MM.1S (cell line): ENCODE measurements at regions not wholly inside any gene's neighbourhood (a gene's known extent, or its start where the extent isn't known, plus 50 kb on each side); places are given as distances from the start of the nearest gene placed in this dataset.

ENCODE experiments used
- DNase-seq: peaks from one replicate; pipeline ENCODE4 v3.0.0-alpha.2; 2015
- H2AFZ ChIP-seq: fragments of 300-600 bp; sonication (generic); 2 replicates; pipeline ENCODE4 v1.6.0; 2016; ENCODE audit warnings: antibody characterized with exemption, low read length
- H3F3A ChIP-seq: fragments of 300-600 bp; sonication (generic); 2 replicates; pipeline ENCODE4 v1.6.1; 2016; ENCODE audit warnings: mild to moderate bottlenecking, antibody characterized with exemption, low read length, moderate library complexity, mixed read lengths; ENCODE audit not compliant: insufficient read depth
- H3K27ac ChIP-seq: fragments of 300-600 bp; sonication (generic); 2 replicates; pipeline ENCODE4 v1.5.1; 2016; ENCODE audit warnings: mild to moderate bottlenecking, low read length
- H3K27me3 ChIP-seq: fragments of 300-600 bp; sonication (generic); replicated peaks from 2 replicates; pipeline ENCODE4 v1.6.0; 2016; ENCODE audit warnings: low read length; ENCODE audit not compliant: insufficient read depth
- H3K36me3 ChIP-seq: fragments of 300-600 bp; sonication (generic); replicated peaks from 2 replicates; pipeline ENCODE4 v1.6.1; 2016; ENCODE audit warnings: mild to moderate bottlenecking, low read length, mixed read lengths; ENCODE audit not compliant: insufficient read depth
- H3K4me1 ChIP-seq: fragments of 300-600 bp; sonication (generic); 2 replicates; pipeline ENCODE4 v1.6.1; 2016; ENCODE audit warnings: low read length, mixed read lengths
- H3K4me2 ChIP-seq: fragments of 300-600 bp; sonication (generic); 2 replicates; pipeline ENCODE4 v1.6.0; 2016; ENCODE audit warnings: low read depth, low read length
- H3K4me3 ChIP-seq: fragments of 300-600 bp; sonication (generic); 2 replicates; pipeline ENCODE4 v1.5.1; 2016; ENCODE audit warnings: low read length, mixed read lengths
- H3K79me2 ChIP-seq: fragments of 300-600 bp; sonication (generic); 2 replicates; pipeline ENCODE4 v1.6.1; 2016; ENCODE audit warnings: mixed run types, low read length, mixed read lengths
- H3K9ac ChIP-seq: fragments of 300-600 bp; sonication (generic); 2 replicates; pipeline ENCODE4 v1.6.1; 2016; ENCODE audit warnings: low read length, mixed read lengths
- H3K9me2 ChIP-seq: fragments of 300-600 bp; sonication (generic); replicated peaks from 2 replicates; pipeline ENCODE4 v1.6.1; 2016; ENCODE audit warnings: mild to moderate bottlenecking, low read length, mixed read lengths; ENCODE audit not compliant: insufficient read depth
- H3K9me3 ChIP-seq: fragments of 300-600 bp; sonication (generic); replicated peaks from 2 replicates; pipeline ENCODE4 v1.6.1; 2016; ENCODE audit warnings: mild to moderate bottlenecking, low read length, mixed read lengths; ENCODE audit not compliant: insufficient read depth
- H4K20me1 ChIP-seq: fragments of 300-600 bp; sonication (generic); 2 replicates; pipeline ENCODE4 v1.6.1; 2016; ENCODE audit warnings: mild to moderate bottlenecking, low read length, moderate library complexity, mixed read lengths; ENCODE audit not compliant: insufficient read depth
- CTCF ChIP-seq: fragments of 300-600 bp; sonication (generic); IDR thresholded peaks from 2 replicates; pipeline ENCODE4 v1.5.1; 2016; ENCODE audit warnings: antibody characterized with exemption, low read length, mixed read lengths
- EZH2 ChIP-seq: fragments of 300-600 bp; sonication (generic); optimal IDR thresholded peaks from 2 replicates; pipeline ENCODE3; 2017; ENCODE audit warnings: low read depth, mild to moderate bottlenecking, antibody characterized with exemption, low read length, mixed read lengths
- EZH2phosphoT487 ChIP-seq: fragments of 300-600 bp; sonication (generic); IDR thresholded peaks from 2 replicates; pipeline ENCODE4 v1.6.1; 2018; ENCODE audit warnings: antibody characterized with exemption, low read length

GRCh38 chr16:55179411-55179810 lies 144.6 kb upstream of the IRX6 start:
- Histone ChIP-seq H3F3A (no peaks in the 10 kb centered on the region), H3K4me3 (no peak overlapping the region), H3K27me3 (no peaks in the 10 kb centered on the region), H4K20me1 (no peaks in the 10 kb centered on the region), H3K9ac (no peak overlapping the region), H3K4me2 (no peak overlapping the region), H3K79me2 (no peaks in the 10 kb centered on the region), H2AFZ (no peak overlapping the region), H3K36me3 (no peaks in the 10 kb centered on the region), H3K9me3 (no peaks in the 10 kb centered on the region), H3K9me2 (no peaks in the 10 kb centered on the region), H3K4me1 (no peaks in the 10 kb centered on the region), H3K27ac (no peak overlapping the region)
- DNase-seq = no peak
- TF ChIP-seq EZH2 = no peak
- TF ChIP-seq CTCF = no peak
- no peak for TF ChIP-seq EZH2phosphoT487

GRCh38 chr16:55179852-55180585 lies 144.0 kb upstream of the IRX6 start:
- no peaks in the 10 kb centered on the region for H3F3A ChIP-seq
- no peaks in the 10 kb centered on the region for H3K27me3 ChIP-seq
- H2AFZ ChIP-seq = no peak overlapping the region
- TF ChIP-seq EZH2 = no peak
- no peak for TF ChIP-seq EZH2phosphoT487
- no peak for TF ChIP-seq CTCF
- H3K4me2 ChIP-seq = no peak overlapping the region
- H3K9me2 ChIP-seq = no peaks in the 10 kb centered on the region
- no peak overlapping the region for H3K27ac ChIP-seq
- H3K36me3 ChIP-seq = no peaks in the 10 kb centered on the region
- H3K4me1 ChIP-seq = no peaks in the 10 kb centered on the region
- DNase-seq = no peak
- no peaks in the 10 kb centered on the region for H4K20me1 ChIP-seq
- no peaks in the 10 kb centered on the region for H3K79me2 ChIP-seq
- H3K4me3 ChIP-seq = no peak overlapping the region
- H3K9ac ChIP-seq = no peak overlapping the region
- no peaks in the 10 kb centered on the region for H3K9me3 ChIP-seq

GRCh38 chr16:55184052-55184451 lies 140.0 kb upstream of the IRX6 start:
- no peaks in the 10 kb centered on the region for H3K27me3 ChIP-seq
- H3K9ac ChIP-seq = no peak overlapping the region
- no peaks in the 10 kb centered on the region for H3F3A ChIP-seq
- no peak for DNase-seq
- H4K20me1 ChIP-seq = no peaks in the 10 kb centered on the region
- TF ChIP-seq CTCF (no peak), EZH2phosphoT487 (no peak), EZH2 (no peak)
- H2AFZ ChIP-seq = no peak overlapping the region
- H3K27ac ChIP-seq = no peak overlapping the region
- H3K36me3 ChIP-seq = no peaks in the 10 kb centered on the region
- H3K9me2 ChIP-seq = no peaks in the 10 kb centered on the region
- no peak overlapping the region for H3K4me3 ChIP-seq
- H3K9me3 ChIP-seq = no peaks in the 10 kb centered on the region
- no peaks in the 10 kb centered on the region for H3K79me2 ChIP-seq
- H3K4me1 ChIP-seq = no peaks in the 10 kb centered on the region
- H3K4me2 ChIP-seq = no peak overlapping the region
